HG02973 (cell line): ENCODE measurements at regions not wholly inside any gene's neighbourhood (a gene's known extent, or its start where the extent isn't known, plus 50 kb on each side); places are given as distances from the start of the nearest gene placed in this dataset.

Source experiments
- ATAC-seq: cut with Tn5 transposase; IDR thresholded peaks from one replicate; pipeline ENCODE4 v1.9.1; 2021; ENCODE audit warnings: moderate library complexity; ENCODE audit not compliant: unreplicated experiment

DNA sequence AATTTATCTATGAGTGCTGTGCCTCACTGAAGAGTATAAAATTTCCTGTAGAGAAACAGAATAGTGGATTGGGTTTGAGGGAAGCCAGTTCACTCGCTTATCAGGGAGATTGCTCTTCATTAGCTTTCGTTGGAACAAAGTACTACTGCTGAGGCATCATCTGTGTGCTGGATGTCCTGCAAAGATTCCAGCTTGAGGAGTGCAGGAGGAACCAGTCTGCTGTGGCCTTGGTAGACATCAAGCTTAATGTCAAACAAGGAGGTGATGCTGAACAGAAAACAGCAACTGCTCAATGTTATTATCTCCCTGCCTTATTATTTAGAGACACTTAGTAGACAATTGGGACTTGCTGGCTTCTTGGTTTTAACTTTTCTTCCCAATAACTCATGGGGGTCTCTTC is 297.5 kb upstream of the DPH6 start:
- ATAC-seq = no peak

GRCh38 chr15:35850284-35850683 is 304.3 kb upstream of the DPH6 start:
- no peak for ATAC-seq

GRCh38 chr15:35851491-35851890 is 305.5 kb upstream of the DPH6 start:
- no peak for ATAC-seq

DNA sequence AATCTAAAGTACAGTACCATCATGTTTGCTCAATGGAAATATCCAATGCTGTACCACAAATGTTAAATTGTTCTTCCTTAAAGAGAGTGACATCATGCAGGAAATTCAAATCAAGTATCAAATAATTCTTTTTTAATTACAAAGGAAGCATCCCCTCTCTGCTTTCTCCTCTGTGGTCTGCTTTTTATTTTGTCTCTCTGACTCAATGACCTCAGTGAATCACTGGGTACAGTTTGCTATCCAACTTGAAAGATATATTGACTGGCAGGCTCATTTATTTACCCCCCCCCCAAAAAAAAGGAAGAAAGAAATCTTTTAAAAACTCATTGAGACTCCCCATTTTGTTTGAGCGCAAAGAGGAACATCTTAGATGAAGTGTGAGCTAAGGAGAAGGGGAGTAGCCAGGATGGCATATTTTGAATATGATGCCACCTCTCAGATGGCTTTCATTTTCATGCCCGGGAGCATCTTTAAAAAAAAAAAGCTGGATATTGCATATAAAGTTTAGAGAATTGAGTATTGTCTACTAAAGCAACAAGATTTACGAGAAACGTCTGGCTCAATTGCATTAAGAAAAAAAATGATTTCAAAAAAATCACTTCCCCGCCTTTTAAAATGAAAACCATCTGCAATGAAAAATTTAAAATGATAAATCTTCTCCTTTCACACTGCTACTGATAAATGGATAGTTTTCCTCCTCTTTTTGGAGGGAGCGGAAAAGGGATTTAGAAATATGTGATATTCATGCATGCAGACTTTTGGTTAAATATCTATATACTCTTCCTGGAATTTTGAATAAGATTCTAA is 307.1 kb upstream of the DPH6 start:
- ATAC-seq = no peak

GRCh38 chr15:35854316-35854715 is 308.4 kb upstream of the DPH6 start:
- no peak for ATAC-seq

DNA sequence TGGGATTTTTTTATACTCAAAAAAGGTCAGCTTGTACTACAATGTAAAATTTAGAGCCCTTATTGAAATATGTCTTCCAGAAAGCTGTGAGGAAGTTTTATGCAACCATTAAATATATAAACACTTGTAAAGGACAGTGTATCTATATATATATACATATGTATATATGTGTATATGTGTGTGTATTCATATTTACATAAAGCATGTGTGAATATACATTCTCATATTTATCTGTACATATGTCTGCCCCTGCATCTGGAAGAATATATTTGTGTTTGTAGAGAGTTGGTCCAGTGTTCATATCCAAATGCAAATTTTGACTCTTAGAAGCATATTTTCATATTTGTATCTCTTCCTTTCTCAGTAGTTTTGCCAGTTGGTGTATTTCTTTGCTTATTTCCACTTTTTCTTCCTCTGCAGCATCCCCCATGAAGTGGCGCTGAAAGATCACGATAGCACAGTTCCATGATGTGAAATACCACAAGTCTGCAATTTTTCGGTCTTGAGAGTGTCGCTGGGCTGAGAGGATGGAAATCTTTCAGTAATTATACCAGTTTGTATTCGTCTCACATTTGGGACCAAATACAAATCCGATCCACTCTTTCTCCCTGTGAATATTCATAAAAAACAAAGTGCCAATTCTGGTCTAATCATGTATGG is 311.7 kb upstream of the DPH6 start:
- no peak for ATAC-seq

DNA sequence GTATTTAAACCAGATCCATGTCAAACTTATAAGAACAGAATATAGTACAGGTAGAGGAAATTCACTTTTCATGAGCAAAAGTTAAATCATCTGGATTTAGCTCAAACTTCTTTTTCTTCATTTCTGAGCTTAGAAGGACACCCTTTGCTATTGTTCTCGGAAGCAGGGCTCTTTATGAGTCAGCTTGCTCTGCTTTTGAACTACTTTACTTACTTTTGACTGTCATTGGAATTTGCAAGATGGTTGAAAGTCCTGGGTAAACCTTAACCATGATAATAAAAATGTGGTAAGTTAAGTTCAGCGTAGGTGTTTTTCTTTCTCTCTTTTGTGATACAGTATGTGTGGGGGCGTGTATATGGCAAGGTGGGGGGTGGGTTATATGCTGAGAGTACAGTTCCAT is 312.7 kb upstream of the DPH6 start:
- no peak for ATAC-seq

- no peak for ATAC-seq
These were observed 317.7 kb upstream of the DPH6 start for GRCh38 chr15:35863655-35864054.

DNA sequence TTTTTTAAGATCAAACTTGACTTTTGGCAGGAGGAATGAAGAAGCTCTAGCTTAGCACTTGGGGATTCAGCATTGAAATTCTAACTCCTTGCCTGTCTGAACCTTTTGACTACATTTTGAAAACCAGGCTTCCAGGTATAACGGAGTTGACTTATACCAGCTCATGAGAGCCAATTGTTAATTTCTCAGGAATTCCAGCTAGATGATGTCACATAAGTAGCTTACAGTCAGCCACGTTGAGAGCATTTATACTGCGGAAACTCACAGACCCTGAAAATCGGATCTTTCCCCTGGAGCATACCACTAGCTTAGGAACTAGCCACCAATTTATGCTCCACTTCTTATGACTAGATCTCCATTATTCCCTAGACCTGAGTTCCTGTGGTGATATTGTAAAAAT is 321.4 kb upstream of the DPH6 start:
- ATAC-seq = no peak

DNA sequence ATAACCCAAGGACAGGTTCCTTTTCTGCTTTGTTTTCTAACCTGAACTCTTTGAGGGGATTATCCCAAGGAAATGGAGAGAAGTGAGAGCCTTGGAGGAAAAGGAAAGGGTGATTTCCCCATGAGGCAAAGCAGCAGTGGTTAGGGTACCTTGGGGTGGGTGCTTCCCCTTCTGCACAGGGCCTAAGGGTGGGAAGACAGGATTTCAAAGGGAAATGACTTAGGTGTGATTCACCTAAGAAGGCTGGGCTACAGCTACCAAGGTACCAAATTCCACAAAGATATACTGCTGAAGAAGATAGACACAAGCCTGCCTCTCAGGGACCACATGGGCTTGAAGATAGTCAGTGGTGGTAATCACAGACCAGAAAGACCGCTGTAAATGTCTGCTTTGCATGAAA is 325.3 kb upstream of the DPH6 start:
- no peak for ATAC-seq

DNA sequence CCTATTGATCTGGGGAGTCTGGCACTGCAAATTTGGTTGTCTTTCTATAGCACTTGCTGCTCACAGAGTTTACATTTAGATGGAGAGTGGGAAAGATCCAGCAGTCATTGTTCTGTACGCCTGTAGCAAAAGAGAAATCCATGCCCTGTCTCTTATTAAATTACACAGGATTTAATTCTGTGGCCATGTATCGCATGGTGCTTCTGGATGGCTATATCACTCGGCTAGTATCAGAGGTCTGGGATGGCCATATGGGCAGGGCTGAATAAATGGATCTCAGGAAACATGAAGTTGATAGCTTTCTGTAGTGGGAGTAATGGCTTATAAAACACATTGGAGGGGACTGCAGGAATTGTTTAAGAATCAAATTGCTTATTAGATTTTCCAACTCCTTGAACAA is 325.8 kb upstream of the DPH6 start:
- ATAC-seq = no peak

DNA sequence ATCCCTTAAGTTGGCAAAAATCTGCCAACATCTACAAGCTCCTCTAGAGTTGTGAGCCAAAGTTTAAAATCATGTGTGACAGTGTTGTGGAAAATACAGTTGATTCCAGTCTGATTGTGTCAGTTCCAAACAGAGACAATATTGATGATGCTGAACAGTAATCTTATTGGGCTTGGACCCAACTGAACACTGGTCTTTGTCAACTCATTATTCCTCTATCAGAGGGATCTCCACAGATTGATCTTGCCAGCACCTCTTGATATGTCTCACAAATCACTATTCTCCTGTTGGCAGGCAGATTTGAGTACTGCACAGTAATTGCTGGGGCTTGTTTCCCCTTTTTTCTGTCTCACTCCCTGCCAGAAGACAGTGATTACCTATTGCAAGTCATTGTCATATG is 326.6 kb upstream of the DPH6 start:
- ATAC-seq = no peak

DNA sequence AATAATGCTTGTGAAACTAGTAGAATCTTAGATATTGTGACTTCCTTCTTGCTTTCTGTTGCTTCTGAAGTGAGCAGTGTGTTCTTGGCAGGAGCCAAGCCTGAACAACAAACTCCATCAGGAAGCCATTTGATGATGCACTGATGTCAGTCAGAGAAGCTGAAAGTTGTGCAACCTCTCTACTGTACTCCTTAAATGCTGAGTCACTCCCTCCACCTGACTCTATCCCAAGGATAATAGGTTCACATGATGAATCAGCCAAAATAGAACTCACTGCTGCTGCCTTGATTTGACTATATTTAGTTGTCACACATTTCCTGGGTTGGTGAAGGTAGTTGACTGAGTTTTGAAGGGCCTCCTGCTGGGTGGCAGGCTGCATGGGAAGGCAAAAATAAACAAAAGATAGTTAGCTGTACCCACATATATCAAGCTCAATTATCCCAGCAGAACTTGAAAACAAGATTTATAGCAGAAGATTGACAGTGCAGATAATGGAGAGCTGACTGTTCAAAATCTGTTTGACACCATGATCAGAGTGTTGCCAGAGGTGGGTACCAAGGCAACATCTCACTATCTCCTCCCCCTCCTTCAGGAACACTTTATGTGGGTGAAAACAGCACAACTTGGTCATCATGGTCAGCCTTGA is 328.4 kb upstream of the DPH6 start:
- ATAC-seq = no peak

DNA sequence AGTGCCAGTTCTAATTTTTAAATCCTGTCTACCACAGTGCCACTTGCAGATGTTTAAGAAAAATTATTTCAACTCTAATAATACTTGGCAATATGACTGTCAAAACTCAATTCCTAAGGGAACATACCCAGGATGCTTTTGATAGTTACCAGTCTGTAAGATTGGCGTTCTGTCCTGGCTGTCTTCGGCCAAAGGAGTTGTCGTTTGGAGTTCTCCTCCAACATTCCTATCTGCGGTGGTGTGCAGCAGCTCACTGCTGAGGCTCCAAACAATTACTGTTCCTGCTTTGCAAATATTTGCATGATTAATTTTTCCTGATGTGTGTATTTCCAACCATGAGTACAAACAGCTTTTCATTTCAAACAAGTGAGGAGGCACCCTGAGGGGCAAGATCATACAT is 330.8 kb upstream of the DPH6 start:
- no peak for ATAC-seq

GRCh38 chr15:35880896-35881295 is 334.9 kb upstream of the DPH6 start:
- no peak for ATAC-seq

DNA sequence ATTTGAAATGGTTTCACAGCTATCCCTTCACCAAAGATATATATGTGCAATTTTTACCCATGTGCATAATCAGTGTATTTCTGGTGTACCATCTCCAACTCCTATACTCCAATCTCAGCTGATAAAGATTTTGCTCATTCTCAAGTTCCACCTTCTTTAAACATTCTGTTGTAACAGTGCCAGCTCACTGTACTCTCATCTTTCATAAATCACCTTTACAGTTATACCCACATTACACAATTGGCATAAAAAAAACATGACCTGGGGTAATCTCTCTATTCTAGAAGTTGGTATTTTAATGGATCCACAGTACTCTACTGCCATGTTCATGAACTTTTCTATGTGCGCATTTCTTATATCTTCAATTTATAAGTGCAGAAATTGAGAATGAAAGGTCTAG is 339.9 kb upstream of the DPH6 start:
- ATAC-seq = no peak

DNA sequence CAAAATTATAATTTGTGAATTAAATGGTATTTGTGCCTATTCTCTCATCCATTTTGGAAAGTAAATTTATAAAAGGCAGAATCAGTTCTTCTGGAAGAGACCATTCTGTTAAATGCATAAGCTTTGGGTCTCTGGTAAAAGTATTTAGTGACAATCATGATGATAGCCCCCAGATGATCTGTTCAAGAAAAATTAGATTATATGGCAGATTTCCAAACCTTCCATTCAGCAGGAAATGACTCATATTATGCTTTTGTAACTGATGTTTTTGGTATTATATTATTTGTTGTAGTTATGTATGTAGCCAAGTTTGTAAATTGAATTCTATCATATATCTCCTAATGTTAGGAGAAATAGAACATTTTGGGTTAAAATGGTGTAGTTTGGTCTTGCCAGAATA is 340.8 kb upstream of the DPH6 start:
- no peak for ATAC-seq

DNA sequence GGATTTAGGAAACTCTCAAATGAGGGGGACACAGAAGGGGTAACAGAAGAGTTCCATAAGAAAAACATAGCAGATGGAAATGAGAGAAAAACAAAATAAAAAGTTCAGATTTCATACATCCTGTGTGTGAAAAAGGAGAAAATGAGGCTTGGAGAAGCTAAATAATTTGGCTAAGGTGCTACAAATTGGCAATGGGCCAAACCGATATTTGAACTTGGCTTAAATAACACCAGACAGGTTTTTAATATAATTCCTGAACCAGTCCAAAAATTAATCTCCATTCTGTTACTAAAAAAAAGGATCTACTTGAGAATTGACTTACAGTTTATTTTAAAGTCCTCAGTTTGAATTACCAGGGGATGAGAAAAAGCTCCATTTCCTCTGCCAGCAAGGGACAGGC is 342.9 kb upstream of the DPH6 start:
- no peak for ATAC-seq

DNA sequence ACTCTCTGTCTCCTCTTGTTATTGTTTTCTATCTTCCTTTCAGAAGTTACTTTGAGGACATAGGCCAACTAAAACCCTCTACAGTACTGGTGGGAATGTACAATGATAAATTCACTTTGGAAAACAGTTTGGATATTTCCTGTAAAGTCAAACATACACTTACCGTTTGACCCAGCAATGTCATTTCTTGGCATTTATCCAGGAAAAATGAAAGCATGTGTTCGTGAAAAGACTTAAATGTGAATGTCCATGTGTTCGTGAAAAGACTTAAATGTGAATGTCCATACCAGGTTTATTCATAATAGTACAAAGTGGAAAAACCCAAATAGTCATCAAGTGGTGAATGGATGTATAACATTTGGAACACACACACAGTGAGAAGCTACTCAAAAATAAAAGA is 361.5 kb upstream of the DPH6 start:
- ATAC-seq = no peak

GRCh38 chr15:35909414-35909813 is 363.4 kb upstream of the DPH6 start:
- ATAC-seq = no peak

DNA sequence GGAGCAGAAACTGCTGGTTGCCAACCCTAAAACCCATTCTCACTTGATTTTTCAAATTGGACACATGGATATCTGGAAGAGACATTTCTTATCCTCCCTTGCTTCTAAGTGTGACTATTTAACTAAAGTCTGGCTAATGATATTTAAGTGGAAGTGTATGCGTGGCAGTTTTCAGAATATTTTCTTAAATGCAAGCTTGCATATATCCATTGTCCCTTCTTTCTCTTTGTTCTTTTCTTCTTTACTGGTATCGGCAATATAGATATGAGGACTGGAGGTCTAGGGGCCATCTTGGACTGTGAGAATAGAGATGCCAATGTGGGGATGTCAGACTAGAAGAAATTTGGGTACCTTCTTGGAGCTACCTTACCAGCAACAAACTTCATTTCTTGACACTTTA is 364.3 kb upstream of the DPH6 start:
- ATAC-seq = no peak

GRCh38 chr15:35911052-35911777 is 365.2 kb upstream of the DPH6 start:
- no peak for ATAC-seq
